RWPE1 (cell line): ENCODE measurements at regions not wholly inside any gene's neighbourhood (a gene's known extent, or its start where the extent isn't known, plus 50 kb on each side); places are given as distances from the start of the nearest gene placed in this dataset.

Experiments used
- CTCF ChIA-PET: fragments of 350-600 bp; sonication (Branson Sonifier 250); formaldehyde crosslinking; extraction: SDS; loops from one replicate; lab custom pipeline; 2021; lab: Yijun Ruan, JAX
- POLR2A ChIA-PET: fragments of 400-600 bp; formaldehyde crosslinking; extraction: SDS; loops from one replicate; lab custom pipeline; 2020; ENCODE audit warnings: antibody characterized with exemption; ENCODE audit not compliant: low non-redundant PET; lab: Yijun Ruan, JAX
- DNase-seq: peaks from one replicate; pipeline ENCODE4 v3.0.0; 2012; ENCODE audit warnings: low spot score
- H3K27ac ChIP-seq: fragments of 450-650 bp; 2 replicates; pipeline ENCODE4 v1.5.1; 2017
- CTCF ChIP-seq: fragments of 450-650 bp; conservative IDR thresholded peaks from 2 replicates; pipeline ENCODE4 v1.5.1; 2017; ENCODE audit warnings: low read depth, mild to moderate bottlenecking

GRCh38 chr4:101439926-101440325 is 92.6 kb upstream of the PPP3CA start:
- no peak overlapping the region for H3K27ac ChIP-seq
- TF ChIP-seq CTCF: no peak
- CTCF ChIA-PET: no interaction called here
- DNase-seq: no peak
- POLR2A ChIA-PET: no interaction called here

GRCh38 chr4:101421386-101421785 is 74.1 kb upstream of the PPP3CA start:
- ChIA-PET POLR2A (no interaction called here), CTCF (no interaction called here)
- H3K27ac ChIP-seq: no peak overlapping the region
- DNase-seq: no peak
- TF ChIP-seq CTCF: no peak

GRCh38 chr4:101420661-101421060 is 73.3 kb upstream of the PPP3CA start:
- DNase-seq: no peak
- H3K27ac ChIP-seq: no peak overlapping the region
- ChIA-PET POLR2A (no interaction called here), CTCF (interaction anchor here (0.6 kb wide), 1 partner anchor 10 kb away, joined by 4 read pairs; no protein-coding TSS in a partner anchor)
- no peak for TF ChIP-seq CTCF

GRCh38 chr4:101419336-101420135 is 72.2 kb upstream of the PPP3CA start:
- CTCF ChIA-PET: no interaction called here
- no peak overlapping the region for H3K27ac ChIP-seq
- DNase-seq: no peak
- no peak for TF ChIP-seq CTCF
- POLR2A ChIA-PET: no interaction called here

GRCh38 chr4:101418466-101418865 is 71.1 kb upstream of the PPP3CA start:
- no peak for DNase-seq
- H3K27ac ChIP-seq: no peak overlapping the region
- CTCF ChIA-PET: no interaction called here

GRCh38 chr4:101418055-101418454 is 70.7 kb upstream of the PPP3CA start:
- no peak overlapping the region for H3K27ac ChIP-seq
- POLR2A ChIA-PET: no interaction called here
- CTCF ChIA-PET: no interaction called here
- DNase-seq: no peak
- no peak for TF ChIP-seq CTCF

More at GRCh38 chr4:101418466-101418865, 71.1 kb upstream of the PPP3CA start:
- TF ChIP-seq CTCF: no peak
- POLR2A ChIA-PET: no interaction called here
